GM12878 (cell line): ENCODE measurements at regions not wholly inside any gene's neighbourhood (a gene's known extent, or its start where the extent isn't known, plus 50 kb on each side); places are given as distances from the start of the nearest gene placed in this dataset.

Experiments used
- ASH2L ChIP-seq: fragments of 300-600, 200-600 bp; sonication (generic); IDR thresholded peaks from 2 replicates; pipeline ENCODE4 v1.6.1; 2017; ENCODE audit warnings: low read depth, mild to moderate bottlenecking, borderline replicate concordance
- ATF3 ChIP-seq: IDR thresholded peaks from 2 replicates; pipeline ENCODE4 v1.6.1; 2011; ENCODE audit warnings: low read depth, mild to moderate bottlenecking, low read length, moderate library complexity, borderline replicate concordance; ENCODE audit errors: extremely low read depth
- BHLHE40 ChIP-seq, 2 experiments: fragments of 450-650 bp in 1 of 2; IDR thresholded peaks; 2 replicates each; pipeline ENCODE4 v1.6.1; 2011 to 2017; ENCODE audit warnings: low read depth in 2 of 2, borderline replicate concordance in 1 of 2, improper control_type of control experiment in 1 of 2, low read length in 1 of 2, mild to moderate bottlenecking in 1 of 2
- BRCA1 ChIP-seq: IDR thresholded peaks from 2 replicates; pipeline ENCODE4 v1.6.1; 2011; ENCODE audit warnings: low read depth, low read length, improper control_type of control experiment
- CEBPB ChIP-seq, 2 experiments: fragments of 150-350 bp in 1 of 2; IDR thresholded peaks; 2 replicates each; pipeline ENCODE4 v1.6.1; 2012 to 2014; ENCODE audit warnings: low read depth in 2 of 2, low read length in 2 of 2, borderline replicate concordance in 1 of 2, inconsistent platforms in 1 of 2
- CTCF ChIP-seq, 3 experiments: IDR thresholded peaks in 2 of 3; conservative IDR thresholded peaks in 1 of 3; 2 replicates each; pipeline ENCODE4 v1.5.1; 2011; ENCODE audit warnings: low read depth in 3 of 3, low read length in 3 of 3, mild to moderate bottlenecking in 3 of 3, control low read depth in 2 of 3, moderate library complexity in 2 of 3, inconsistent platforms in 1 of 3, mixed read lengths in 1 of 3; ENCODE audit not compliant: control insufficient read depth in 2 of 3, insufficient read depth in 1 of 3; ENCODE audit errors: extremely low read depth in 1 of 3
- EP300 ChIP-seq, 2 experiments: fragments of 150-350 bp in 1 of 2; IDR thresholded peaks; 2 replicates each; pipeline ENCODE4 v1.6.1; 2011 to 2012; ENCODE audit warnings: low read depth in 2 of 2, low read length in 2 of 2, borderline replicate concordance in 1 of 2, improper control_type of control experiment in 1 of 2, inconsistent platforms in 1 of 2; ENCODE audit not compliant: control insufficient read depth in 1 of 2
- EZH2 ChIP-seq: IDR thresholded peaks from 2 replicates; pipeline ENCODE4 v1.6.1; 2012; ENCODE audit warnings: low read depth, mild to moderate bottlenecking, control low read depth, inconsistent platforms, low read length, borderline replicate concordance; ENCODE audit not compliant: control insufficient read depth
- GABPA ChIP-seq: IDR thresholded peaks from 2 replicates; pipeline ENCODE4 v1.6.1; 2014; ENCODE audit warnings: antibody characterized with exemption, low read depth, mild to moderate bottlenecking, inconsistent platforms
- POLR2A ChIP-seq: IDR thresholded peaks from 2 replicates; pipeline ENCODE4 v1.6.1; 2011; ENCODE audit warnings: low read depth, mild to moderate bottlenecking, low read length
- POLR2AphosphoS5 ChIP-seq: IDR thresholded peaks from 2 replicates; pipeline ENCODE4 v1.6.1; 2011; ENCODE audit warnings: mild to moderate bottlenecking, low read length, inconsistent platforms
- ZZZ3 ChIP-seq: IDR thresholded peaks from 2 replicates; pipeline ENCODE4 v1.6.1; 2011; ENCODE audit warnings: low read depth; ENCODE audit not compliant: control insufficient read depth, insufficient read length

GRCh38 chr5:68385936-68386335 is 170.4 kb downstream of the PIK3R1 start:
- TF ChIP-seq EZH2 (no peak), POLR2A (no peak), BHLHE40 (IDR thresholded peaks at IDR 0.05; ENCODE audit: borderline replicate concordance in 1 of 2, low read depth in 2 of 2, low read length in 1 of 2) (no peak), BRCA1 (no peak), ZZZ3 (no peak), GABPA (no peak), POLR2AphosphoS5 (no peak), CEBPB (IDR thresholded peaks at IDR 0.05; ENCODE audit: borderline replicate concordance in 1 of 2, low read depth in 2 of 2, low read length in 2 of 2) (no peak), ATF3 (no peak), EP300 (IDR thresholded peaks at IDR 0.05; ENCODE audit: borderline replicate concordance in 1 of 2, control insufficient read depth in 1 of 2, low read depth in 2 of 2, low read length in 2 of 2) (no peak), ASH2L (no peak), CTCF (IDR thresholded peaks at IDR 0.05 in 2 of 3, conservative IDR thresholded peaks at IDR 0.05 in 1 of 3; ENCODE audit: control insufficient read depth in 2 of 3, extremely low read depth in 1 of 3, insufficient read depth in 1 of 3, low read depth in 3 of 3, low read length in 3 of 3) (no peak)
